ENCODE measurements at regions not wholly inside any gene's neighbourhood (a gene's known extent, or its start where the extent isn't known, plus 50 kb on each side); places are given as distances from the start of the nearest gene placed in this dataset.

DNA sequence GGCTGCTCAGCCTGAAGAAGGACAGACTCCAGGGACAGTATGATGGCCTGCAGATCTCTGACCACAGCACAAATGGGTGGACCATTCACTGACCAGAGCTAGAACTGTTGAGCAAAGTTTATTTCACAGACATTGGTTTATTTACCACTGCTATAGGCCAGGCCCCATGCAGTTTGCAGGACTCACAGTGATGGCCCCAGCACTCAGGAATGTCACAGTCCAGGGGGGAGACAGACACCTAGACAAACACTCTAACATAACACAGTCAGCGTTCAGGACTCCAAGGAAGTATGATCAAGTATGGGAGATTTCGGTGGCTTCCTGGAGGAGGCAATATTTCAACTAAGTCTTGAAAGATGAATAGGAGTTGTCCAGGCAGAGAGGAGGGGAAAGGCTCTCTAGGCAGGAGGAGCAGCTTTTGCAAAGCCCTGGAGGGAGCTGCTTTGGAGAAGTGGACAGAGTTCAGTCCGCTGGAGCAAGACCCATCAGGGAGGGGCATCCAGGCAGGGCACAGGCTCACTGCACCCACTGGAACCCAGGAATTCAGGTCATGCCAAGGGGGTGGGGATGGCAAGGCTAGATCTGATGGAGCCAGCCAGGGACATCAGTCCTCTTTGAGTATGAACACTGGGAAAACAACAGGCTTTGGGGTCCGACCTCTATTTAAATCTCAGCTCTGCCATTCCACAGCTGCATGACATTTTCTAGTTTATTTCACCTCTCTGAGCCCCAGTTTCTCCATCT lies 454.3 kb downstream of the MATN1 start:
- DNase-seq (ENCODE audit: low read depth) = no peak

DNA sequence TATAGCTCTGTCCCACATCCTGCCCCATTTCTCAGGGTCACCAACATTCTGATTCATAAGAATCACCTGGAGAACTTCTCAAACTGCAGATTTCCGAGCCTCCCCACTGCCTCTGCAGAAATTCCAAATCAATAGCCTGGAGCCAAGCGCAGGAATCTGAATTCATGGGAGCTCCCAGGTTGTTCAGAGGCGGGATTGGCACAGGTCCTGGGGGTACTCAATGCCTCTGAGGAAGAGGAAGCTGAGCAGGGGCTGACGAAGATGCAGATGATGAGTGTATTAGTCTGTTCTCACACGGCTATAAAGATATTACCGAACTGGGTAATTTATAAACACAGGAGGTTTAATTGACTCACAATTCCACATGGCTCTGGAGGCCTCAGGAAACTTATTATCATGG lies 455.5 kb downstream of the MATN1 start:
- no peak for DNase-seq (ENCODE audit: low read depth)

DNA sequence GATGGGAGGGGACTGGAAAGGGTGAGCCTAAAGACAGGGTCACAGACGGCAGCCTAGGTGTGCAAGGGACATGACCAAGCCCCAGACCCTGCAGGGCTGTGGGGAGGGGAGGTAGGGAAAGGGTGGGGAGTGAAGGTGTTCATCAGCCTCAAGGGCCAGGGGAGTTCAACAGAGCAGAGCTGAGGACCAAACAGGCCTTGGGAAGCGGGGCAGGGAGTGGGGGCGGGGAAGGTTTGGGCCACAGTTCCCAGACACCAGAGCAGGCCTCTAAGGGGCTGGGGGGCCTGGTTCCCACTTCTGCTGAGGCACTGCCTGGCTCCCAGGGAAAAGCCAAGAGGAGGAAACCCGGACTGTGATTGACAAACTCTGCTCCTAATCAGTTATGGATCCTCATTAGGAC lies 456.3 kb downstream of the MATN1 start:
- DNase-seq (ENCODE audit: low read depth) = no peak

DNA sequence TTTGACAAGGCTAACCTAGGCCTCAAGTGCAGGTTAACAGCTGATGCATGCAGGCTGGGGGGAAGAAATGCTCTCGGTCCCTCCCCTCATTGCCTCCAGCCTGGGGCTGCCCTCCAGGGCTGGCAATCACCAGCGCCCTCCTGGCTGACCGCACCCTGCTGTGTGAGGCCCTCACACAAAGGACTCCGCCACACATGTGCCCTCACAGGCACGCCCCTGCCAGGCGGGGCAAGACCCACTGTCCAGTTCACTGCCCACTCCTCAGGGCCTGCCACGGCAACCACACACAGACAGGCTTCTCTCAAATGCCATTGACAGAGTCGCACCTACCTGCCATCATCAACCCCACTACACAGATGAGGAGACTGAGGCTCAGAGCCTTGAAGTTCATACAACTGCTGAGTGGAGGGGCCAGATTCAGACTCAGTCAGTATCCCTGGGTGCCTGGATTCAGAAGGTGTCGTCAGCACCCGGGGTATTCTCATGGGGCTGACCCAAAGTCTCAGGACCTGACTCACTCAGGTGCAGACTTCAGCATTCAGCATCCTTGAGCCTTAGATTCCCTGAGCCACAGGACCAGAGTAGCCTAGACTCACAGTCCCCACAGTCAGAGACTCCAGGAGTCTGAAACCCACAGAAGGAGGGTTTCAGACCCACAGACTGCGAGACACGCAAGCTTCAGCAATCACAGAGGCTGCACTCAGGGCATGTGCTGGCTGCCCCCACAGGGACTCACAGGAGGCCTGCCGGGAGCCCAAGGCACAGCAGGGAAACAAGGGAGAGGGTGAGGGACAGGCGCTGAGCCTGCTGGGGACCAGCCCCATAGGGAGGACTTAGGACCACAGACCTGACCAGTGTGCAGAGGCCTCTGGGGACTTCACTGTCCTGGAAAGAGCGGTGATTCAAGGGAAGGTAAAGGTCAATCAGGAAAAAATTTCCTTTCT lies 458.0 kb downstream of the MATN1 start:
- no peak for DNase-seq (ENCODE audit: low read depth)

DNA sequence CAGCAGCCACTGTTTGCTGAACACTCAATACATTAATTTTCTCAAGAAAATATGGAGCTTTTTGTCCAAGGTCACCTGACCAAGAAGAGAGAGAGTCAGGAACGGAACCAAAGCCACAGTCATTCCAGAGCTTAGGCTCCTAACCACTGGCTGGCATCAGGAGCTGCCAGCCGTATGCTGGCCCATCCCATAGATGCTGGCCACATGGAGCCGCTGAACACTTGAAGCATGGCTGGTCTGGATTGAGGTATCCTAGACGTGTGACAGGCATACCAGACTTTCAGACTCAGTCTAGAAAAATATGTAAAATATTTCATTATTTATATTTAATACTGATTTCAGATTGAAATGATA lies 458.7 kb downstream of the MATN1 start:
- DNase-seq (ENCODE audit: low read depth) = no peak

DNA sequence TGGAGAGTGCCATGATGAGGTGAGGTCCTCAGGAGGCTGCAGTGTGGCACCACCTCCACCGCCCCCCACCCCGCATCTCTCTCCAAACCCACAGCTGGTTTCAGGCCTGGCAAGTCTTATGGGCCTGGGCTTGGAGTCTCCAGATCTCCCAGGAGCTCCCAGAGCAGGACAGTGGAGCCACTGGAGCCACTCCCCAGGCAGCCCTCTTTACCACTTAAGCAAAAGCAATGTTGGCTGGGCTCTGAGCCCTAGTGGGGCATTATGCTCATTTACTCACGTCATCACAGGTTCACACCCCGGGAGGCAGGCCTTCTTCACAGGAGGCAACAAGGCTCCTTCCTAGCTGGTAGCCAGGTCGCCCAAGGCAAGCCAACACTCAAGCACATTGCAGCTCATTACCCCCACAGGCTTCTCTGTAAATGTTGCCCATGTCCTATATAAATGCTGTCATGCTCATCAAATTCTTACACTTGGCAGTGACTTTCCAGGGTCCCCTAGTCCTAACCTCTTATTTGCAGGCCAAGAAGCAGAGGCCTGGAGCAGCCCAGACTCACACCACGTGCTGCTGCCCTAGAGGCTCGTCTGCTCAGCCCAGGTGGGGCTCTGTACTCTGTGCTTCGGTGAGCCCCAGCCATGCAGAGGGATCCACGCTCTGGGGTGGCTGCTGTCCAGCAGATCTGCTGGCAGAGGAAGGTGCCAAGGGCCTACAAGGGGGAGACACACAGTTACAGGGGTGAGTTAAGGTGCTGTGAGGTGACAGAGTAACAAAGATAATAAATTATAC lies 459.3 kb downstream of the MATN1 start:
- DNase-seq (ENCODE audit: low read depth) = no peak

DNA sequence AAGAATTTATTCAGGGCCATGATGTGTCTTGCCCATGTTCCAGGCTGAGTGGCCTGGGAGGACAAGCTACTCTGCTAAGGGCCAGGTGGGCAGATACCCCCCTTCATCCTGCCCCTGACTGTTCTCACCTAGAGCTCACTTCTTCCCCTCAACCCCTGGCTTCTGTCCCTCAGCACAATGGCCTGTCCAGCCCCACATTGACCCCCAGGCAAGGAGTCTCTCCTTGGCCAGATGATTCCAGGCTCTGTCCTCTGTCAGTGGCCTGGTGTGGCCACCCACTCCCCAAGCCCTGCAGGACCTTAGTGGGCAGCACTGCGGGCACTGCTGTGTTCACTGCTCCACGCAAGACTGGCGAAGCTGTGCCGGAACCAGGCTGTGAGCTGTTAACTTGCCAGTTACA lies 460.0 kb downstream of the MATN1 start:
- no peak for DNase-seq (ENCODE audit: low read depth)

DNA sequence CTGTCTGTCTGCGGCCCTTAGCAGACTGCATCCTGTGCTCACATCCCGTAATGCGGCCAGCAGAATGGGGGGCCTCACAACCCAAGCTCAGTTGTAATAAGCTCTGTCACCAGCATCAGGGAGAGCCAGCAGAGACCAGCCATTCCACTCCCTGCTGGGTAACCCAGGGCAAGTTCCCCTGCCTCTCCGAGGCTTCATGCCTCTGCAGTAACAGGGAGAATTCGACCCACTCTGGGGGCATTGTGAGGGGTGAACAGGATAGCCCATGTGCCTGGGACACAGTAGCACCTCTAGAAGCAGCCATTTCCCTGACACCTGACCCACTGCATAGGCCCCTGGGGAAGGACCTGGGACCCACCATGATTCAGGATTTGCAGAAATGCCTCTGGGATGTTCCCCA lies 461.2 kb downstream of the MATN1 start:
- DNase-seq (ENCODE audit: low read depth) = no peak

DNA sequence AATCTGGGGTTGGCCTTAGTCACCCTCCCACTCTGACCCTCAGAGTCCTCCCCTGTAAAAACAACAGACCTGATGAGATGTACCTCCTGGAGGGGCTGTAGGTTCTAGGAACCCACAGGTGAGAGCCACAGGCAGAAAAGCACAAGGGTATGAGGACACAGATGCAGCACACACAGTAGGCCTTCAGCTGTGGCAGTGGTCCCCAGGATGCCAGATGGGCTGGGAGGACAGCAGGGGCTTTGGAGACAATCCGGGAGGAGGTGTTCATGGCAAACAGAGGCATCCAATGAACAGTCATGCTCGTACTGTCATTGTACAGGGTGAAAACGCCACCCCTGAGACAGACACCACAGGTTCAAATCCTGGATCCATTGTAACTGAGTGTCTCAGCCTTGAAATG lies 463.1 kb downstream of the MATN1 start:
- no peak for DNase-seq (ENCODE audit: low read depth)

DNA sequence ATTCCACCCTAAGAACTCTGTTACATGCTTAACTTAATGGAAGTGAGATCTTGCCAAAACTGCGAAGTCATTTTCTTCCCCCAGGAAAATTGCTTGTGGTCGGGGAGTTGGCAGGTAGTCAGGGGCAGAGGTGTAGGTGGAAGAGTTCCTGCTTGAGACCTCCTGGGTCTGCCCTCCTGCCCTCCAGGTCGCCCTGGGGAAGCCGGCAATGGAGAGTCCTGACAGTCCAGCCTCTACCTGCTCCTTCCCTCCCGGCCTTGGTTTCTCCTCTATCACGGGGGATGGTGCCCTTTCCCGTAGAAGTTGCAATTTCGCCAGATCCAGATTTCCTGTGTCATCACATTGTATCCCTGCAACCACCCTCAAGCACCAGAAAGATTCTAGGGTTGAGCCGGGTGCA lies 463.8 kb downstream of the MATN1 start:
- no peak for DNase-seq (ENCODE audit: low read depth)

DNA sequence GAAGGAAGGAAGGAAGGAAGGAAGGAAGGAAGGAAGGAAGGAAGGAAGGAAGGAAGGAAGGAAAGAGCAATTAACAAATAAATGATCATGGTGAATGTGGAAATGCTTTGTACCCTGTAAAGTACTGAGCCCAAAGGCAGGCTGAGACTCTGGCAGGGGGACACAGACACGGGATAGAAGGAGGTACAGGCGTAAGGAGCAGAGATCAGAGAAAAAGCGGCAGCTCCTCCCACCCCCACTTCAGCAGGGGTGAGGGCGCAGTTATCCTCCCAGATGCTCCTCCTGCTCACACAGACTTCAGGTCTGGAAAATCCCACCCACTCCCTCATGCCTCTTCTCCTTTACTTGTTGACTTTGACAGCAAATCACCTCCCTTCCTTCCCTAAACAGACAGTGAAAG lies 464.5 kb downstream of the MATN1 start:
- no peak for DNase-seq (ENCODE audit: low read depth)

DNA sequence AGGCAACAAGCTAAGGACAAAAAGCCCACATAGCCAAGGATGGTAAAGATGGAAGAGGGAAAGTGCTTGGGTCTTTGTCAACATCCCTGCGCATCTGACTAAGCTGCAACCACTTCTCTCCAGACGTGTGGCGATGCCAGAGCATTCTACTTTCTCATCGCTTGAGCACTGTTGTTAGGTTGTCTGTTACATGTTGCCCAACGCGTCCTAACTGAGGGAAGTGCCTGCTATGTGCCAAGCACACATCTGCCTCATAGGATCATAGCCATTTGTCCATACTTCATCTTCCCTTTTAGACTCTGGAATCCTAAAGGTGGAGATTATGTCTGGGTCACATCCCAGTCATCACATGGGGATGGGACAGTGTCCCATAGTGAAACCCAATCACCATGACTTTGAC lies 464.9 kb downstream of the MATN1 start:
- no peak for DNase-seq (ENCODE audit: low read depth)

DNA sequence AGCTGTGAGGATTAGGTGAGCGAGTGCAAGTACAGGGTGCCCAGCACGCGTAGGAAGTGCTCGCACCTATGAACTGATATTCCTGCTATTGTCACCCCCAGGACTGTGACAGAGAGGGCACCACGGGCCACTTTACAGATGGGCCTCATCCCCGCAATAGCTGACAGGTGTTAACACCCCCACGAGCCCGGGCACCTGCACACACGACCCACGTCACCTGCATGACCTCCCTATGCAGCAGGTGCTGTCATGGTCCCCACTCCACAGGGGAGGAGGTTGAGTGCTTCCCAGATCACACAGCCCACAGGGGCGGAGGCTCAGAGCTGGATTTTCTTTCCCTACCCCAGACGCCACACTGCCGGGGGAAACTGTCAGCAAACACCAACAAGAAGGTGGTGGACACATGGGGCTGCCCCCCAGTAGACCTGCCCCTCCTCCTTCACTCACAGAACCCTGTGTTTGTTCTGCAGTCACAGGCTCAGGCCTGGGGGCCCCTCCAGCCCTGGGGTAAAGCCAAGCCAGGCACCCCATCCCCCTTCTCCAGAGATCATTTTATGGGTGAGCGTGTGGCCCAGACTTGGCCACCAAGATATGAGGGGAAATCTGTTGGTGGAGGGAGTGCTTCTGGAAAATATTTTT lies 465.5 kb downstream of the MATN1 start:
- no peak for DNase-seq (ENCODE audit: low read depth)

DNA sequence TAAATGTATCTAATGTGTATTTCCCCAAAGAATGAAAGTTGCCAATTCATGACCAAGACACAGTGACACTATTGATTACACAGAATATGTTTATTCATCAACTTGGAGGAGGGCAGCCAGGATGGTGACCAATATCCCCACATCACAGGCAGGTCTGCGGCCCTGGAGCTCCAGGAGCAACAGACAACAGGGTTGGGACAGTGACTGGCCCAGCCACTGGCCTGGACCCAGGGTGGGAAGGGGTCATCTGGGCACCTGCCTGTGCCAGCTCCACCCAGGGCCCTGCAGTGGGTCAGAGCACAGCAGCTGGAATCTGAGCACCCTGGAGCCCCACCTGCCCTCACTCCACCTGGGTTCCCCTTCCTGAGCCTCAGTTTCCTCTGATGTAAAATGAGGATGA lies 466.1 kb downstream of the MATN1 start:
- no peak for DNase-seq (ENCODE audit: low read depth)

DNA sequence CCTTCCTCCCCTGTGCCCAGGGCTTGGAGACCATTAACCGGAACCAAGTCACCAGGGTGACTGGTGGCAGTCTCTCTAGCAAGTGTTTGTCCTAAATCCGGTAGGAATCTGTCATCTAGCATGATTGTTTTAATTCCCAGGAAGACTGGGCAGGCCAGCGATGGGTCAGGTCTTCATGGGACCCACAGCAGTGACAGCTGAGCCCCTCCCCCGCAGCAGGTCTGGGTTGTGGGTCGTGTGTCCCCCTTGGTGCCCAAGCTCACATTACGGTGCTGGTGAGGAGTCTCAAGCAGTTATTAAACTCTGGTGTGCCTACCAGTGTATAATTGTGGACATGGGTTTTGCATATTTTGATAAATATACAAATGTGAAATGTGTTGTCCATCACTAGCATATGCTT lies 466.5 kb downstream of the MATN1 start:
- DNase-seq (ENCODE audit: low read depth) = no peak

DNA sequence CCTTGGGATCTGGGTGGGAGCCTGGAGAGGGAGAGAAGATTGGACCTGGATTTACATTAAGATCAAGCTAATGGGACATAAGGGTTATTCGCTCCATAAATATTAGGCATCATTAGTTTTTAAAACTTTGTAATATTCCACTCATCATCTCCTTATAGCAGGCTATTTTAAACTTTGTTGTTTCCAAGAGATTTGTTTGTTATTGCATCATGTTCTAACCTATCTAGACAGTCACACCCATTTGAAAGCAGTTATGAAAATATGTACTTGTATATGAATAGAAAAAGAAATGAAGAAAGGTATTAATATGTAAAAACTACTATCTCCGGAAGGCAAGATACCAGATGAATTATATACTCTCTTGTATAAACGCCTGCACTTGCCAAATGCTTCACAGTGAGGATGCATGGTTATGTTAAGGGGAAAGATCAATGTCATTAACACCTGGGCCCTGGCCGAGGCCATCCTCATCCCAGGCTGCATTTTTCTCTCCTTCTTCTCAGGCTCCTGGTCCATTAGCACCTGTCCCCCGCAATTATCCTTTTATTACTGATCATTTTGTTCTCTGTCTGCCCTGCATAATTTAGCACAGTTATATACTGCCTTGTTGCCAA lies 468.2 kb downstream of the MATN1 start:
- DNase-seq (ENCODE audit: low read depth) = no peak

DNA sequence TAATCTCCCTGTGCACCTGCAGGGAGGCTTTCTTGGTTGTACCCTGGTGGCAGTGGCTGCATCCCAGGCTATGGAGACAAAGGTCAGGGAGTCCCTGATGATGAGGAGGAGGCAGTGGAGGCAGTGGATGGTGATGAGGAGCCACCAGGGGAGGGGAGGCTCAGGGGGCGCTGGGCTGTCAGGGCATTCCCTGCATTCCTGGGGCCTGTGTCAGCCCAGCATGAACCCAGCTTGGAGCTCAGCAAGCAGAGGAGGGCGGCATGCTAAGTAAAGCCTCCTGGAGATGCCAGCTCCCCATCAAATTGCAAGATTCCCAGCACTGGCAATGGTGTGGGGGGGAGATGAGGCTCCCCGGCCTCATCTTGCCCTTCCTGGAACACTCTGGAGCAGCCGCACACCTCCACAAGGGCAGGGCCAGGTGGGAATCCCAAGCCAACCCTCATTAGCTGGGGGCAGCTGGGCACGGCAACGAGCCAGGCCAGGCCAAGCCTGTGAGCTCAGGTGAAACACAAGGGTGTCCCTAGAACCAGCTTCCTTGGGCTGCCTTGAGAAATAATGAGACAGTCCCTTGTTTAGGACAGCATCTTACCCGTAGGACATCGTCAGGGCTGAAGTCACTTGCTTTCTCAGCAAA lies 469.5 kb downstream of the MATN1 start:
- DNase-seq (ENCODE audit: low read depth) = no peak

DNA sequence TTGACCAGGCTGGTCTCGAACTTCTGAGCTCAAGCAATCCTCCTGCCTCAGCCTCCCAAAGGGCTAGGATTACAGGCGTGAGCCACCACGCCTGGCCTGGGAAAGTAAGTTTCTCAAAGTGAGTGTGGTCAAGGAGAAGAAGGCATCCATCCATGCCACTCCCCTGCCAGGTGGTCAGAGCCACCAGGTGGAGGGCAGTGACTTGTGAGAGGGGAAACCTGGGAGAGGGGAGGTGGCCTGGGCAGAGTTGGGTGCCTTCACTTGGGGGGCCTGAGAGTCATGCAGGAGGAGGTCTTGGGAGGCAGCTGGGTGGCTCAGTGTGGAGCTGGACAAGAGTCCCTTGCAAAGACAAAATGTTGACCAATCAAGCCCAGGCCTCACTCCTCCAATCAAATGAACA lies 470.0 kb downstream of the MATN1 start:
- DNase-seq (ENCODE audit: low read depth) = no peak

DNA sequence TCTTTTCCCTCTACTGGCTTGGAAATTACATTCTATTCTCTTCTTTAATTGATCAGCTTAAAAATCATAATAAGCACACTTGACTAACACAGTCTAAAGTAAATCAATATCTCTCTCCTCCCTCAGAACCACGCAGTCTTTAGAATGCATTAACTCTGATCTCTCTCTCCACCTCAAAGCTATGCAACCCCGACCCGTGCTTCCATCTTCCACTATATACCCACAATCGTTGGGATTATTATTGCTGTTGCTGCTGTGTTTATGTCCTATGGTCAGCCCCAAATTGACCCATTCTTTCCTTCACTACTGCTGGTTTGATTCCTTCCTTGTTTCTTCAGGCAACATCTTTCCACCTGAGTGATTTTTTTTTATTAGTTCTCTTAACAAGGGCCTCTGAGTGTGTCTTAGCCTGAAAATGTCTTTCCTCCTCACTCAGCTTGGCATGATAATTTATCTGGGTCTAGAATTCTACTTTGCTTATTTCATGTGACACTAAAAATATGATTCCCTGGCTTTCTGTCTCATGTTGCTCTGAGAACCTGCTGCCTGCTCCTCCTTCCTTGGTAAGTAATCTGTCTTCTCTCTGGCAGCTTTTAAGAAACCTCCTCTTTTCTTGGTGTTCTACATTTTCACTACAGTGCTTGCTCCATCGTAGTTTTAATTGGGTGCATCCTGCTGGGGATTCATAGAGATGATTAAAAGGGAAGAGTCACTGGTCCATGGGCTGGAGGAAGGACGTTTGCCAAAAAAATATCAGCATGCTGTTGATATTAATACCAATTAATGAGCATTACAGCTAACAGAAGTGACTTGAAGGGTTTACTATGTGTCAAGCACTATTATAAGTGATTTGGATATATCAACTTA lies 472.2 kb downstream of the MATN1 start:
- no peak for DNase-seq (ENCODE audit: low read depth)

DNA sequence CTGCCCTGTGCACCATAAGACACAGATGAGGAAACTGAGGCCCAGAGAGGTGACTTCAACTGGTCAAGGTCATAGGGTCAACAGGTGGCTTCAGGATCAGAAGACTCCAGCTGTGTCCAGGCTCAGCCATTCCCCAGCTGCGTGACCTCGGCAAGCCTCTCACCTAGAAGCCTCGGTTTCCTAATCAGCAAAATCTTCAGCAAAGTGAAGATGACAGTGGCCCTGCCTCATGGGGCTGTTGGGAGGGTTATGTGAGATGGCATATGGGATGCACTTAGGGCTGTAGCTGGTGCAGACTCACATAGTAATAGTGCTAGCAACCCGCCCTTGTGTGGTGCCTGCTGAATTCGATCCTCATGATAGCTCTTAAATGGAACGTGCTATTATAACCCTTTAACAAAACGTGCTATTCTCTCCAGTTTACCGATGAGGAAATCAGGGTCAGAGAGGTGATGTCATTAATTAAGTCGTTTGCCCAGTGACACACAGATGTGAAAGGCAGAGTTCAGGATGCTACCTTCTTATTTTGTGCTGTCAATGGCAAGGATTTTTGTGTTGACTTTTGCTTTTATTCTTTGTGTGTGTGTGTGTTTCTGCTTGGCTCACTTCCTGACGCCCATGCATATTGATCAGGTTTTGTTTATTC lies 472.9 kb downstream of the MATN1 start:
- DNase-seq (ENCODE audit: low read depth) = no peak
